ENCODE measurements at regions not wholly inside any gene's neighbourhood (a gene's known extent, or its start where the extent isn't known, plus 50 kb on each side); places are given as distances from the start of the nearest gene placed in this dataset.

- TF ChIP-seq CTCF (IDR thresholded peaks at IDR 0.05) (no peak), POLR2A (IDR thresholded peaks at IDR 0.05) (no peak)
Observed at GRCh38 chr1:242847390-242847993, 323.0 kb upstream of the PLD5 start.

All from testis (tissue), 2 donors.